HG03159 (cell line): ENCODE measurements at regions not wholly inside any gene's neighbourhood (a gene's known extent, or its start where the extent isn't known, plus 50 kb on each side); places are given as distances from the start of the nearest gene placed in this dataset.

Experiments used
- ATAC-seq: cut with Tn5 transposase; IDR thresholded peaks from one replicate; pipeline ENCODE4 v1.9.1; 2021; ENCODE audit warnings: mild to moderate bottlenecking, moderate library complexity; ENCODE audit not compliant: unreplicated experiment

GRCh38 chr21:43277481-43278351, 108.9 kb downstream of the CRYAA start:
- ATAC-seq = no peak

DNA sequence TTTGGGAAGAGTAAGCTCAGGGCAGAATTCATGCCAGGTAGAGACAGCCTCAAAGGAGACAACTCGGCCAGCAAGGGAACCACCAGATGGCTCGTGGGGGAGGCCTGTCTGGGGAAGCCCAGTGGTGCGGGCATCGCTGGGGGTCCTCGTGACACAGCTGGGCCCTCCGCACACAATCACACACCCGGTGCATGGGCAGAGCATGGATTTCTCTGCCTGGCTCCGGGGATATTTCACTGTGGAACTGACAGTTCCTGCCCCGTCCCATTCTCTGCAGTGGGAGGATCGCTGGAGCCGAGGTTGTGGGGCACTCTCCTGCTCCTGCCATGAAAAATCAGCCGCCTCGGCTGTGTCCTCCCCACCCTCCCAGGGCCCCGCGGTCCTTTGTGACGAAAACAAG, 108.0 kb downstream of the CRYAA start:
- ATAC-seq = no peak

DNA sequence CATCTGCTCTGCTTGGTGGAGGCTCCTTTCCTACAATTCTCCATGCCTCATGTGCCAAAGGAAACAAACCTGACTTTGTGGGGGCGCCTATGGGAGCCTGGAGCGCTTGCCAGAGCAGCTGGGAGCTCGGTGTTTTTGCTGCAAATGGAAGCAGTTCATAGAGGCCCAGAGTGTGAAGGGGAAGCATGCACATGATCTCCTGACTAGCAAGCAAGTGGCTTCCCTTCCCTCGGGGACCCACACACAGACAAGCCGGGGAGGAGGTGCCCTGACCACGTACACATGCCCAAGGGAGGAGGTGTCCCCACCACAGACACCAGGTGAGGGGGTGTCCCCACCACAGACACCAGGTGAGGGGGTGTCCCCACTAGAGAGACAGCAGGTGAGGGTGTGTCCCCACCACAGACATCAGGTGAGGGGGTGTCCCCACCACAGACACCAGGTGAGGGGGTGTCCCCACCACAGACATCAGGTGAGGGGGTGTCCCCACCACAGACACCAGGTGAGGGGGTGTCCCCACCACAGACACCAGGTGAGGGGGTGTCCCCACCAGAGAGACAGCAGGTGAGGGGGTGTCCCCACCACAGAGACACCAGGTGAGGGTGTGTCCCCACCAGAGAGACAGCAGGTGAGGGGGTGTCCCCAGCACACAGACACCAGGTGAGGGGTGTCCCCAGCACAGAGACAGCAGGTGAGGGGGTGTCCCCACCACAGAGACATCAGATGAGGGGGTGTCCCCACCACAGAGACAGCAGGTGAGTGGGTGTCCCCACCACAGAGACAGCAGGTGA, 106.8 kb downstream of the CRYAA start:
- ATAC-seq = no peak

DNA sequence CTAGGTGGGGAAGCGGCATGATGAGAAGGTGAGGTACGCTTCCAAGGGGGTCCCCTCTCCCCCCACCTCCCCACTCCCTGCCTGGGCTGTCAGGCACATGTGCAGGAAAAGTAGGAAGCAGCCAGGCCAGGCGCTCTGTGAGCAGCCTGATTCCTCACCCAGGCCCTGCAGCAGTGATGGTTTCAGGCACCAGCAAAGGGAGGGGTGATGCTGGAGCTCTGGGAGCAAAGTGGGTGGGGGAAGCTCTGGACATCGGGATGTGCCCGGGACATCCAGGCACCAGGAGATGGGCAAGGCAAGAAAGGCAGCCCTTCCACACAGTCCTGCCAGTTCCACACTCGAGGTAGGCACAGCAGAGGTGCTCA, 106.1 kb downstream of the CRYAA start:
- ATAC-seq = no peak

- no peak for ATAC-seq
Observed at GRCh38 chr21:43274022-43274945, 105.5 kb downstream of the CRYAA start.

- ATAC-seq = no peak
Observed at GRCh38 chr21:43273708-43274021, 104.9 kb downstream of the CRYAA start.

- ATAC-seq = no peak
Observed at GRCh38 chr21:43273016-43273707, 104.4 kb downstream of the CRYAA start.

GRCh38 chr21:43272591-43272990, 103.8 kb downstream of the CRYAA start:
- no peak for ATAC-seq

GRCh38 chr21:43271452-43272020, 102.7 kb downstream of the CRYAA start:
- ATAC-seq = no peak

GRCh38 chr21:43270800-43271301, 102.0 kb downstream of the CRYAA start:
- ATAC-seq = no peak

GRCh38 chr21:43269957-43270705, 101.3 kb downstream of the CRYAA start:
- ATAC-seq = no peak

DNA sequence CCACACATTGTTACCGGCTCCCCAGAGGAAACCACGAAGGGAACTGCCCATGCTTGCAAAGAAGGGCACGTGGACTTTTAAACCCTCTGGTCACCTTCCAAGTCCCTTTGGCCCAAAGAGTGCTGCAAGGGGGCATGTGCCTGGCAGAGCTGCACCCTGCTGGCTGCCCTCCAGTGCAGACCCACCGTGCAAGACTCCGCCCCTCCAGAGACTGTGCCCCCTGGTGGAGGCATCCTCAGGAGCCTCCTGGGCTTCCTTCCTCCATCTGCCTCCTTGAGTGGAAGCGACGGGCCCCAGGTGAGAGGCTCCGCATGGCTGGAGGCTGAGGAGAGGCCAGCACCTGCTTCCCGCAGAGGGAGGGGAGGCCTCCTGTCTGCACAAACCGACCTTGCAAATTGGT, 100.6 kb downstream of the CRYAA start:
- ATAC-seq = no peak

DNA sequence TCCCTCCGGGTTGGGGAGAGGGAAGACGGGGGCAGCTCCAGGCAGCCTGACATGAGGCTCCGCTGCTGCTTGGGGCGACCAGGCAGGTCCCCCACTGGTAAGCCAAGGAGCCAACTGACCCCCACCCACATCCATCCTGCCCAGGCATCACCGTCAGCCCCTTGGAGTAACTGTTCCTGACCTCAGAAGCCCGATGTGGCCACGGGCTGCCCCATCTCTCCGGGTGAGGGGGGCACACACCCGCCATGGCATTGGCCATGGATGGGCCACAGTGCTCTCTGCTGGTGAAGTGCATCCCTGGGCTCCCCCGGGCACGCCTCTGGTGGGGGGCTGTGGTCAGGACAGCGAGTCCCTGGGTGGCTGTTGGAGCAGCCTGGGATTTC, 100.0 kb downstream of the CRYAA start:
- no peak for ATAC-seq

GRCh38 chr21:43268086-43268803, 99.4 kb downstream of the CRYAA start:
- no peak for ATAC-seq

DNA sequence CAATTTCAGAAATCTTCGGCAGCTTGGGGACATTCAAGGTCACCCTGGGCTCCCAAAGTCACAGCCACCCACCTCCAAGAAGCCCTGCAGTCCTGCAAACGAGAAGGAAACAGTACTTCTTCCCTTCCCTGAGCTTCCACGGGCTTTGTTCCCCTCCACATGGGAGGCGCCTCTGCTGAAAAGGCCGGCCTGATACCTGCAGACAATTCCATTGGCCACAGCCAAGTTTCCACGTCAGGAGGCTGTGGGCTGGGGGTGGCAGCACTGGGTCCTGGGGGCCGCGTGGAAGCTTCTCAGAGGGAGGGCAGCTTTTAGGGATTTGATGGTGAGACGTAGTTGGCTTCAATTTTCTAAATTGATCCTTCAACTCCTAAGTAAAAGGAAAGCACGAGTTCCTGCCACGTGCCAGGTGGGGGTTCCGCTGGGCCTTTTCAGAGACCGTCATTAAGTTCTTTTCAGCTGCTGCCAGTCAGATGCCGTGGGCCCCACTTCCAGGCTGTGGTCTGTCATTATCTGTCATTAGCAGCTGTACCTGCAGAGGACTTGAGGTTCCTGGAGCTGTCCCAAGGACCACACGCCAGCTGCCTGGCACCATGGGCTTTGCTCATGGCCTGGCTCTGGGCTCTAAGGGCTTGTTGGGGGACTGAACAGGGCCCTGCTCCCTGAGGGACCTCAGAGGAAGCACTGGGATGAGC, 98.7 kb downstream of the CRYAA start:
- no peak for ATAC-seq

- no peak for ATAC-seq
Observed at GRCh38 chr21:43266534-43266933, 97.7 kb downstream of the CRYAA start.

- no peak for ATAC-seq
Observed at GRCh38 chr21:43262427-43262826, 93.6 kb downstream of the CRYAA start.
